IMR-90 (cell line): ENCODE measurements at regions not wholly inside any gene's neighbourhood (a gene's known extent, or its start where the extent isn't known, plus 50 kb on each side); places are given as distances from the start of the nearest gene placed in this dataset.

Source experiments
- ATAC-seq: fragments of 200-7000 bp; cut with Tn5 transposase; 2 replicates; pipeline ENCODE4 v1.9.1; 2020; ENCODE audit warnings: low read depth, mild to moderate bottlenecking, moderate library complexity
- BruUV-seq: library from RNA; stranded (reverse); fragments of 400-500 nt; replicated peaks from 2 replicates; lab custom pipeline; 2021; lab: Mats Ljungman, UMichigan
- CTCF ChIA-PET: fragments of 300-600 bp; formaldehyde crosslinking; extraction: SDS; loops from one replicate; lab custom pipeline; 2021; ENCODE audit warnings: antibody characterized with exemption; lab: Yijun Ruan, JAX
- POLR2A ChIA-PET: fragments of 300-600 bp; sonication (Branson Sonifier 250); formaldehyde crosslinking; loops from one replicate; lab custom pipeline; 2022; ENCODE audit warnings: antibody characterized with exemption; ENCODE audit not compliant: unreplicated experiment; lab: Charles Lee
- DNase-seq: peaks from one replicate; pipeline ENCODE4 v3.0.0; 2013
- H2AFZ ChIP-seq: replicated peaks from 2 replicates; pipeline ENCODE3; 2013; ENCODE audit warnings: low read length, mild to moderate bottlenecking; ENCODE audit not compliant: poor library complexity
- H2AK5ac ChIP-seq: 2 replicates; pipeline ENCODE4 v1.6.1; 2013; ENCODE audit warnings: low read depth, low read length, inconsistent platforms
- H2AK9ac ChIP-seq: replicated peaks from 2 replicates; pipeline ENCODE3; 2013; ENCODE audit warnings: mild to moderate bottlenecking, low read depth, low read length, moderate library complexity; ENCODE audit not compliant: poor library complexity
- H2BK120ac ChIP-seq: 2 replicates; pipeline ENCODE4 v1.6.1; 2013; ENCODE audit warnings: low read depth, low read length, inconsistent platforms
- H2BK15ac ChIP-seq: 3 replicates; pipeline ENCODE4 v1.6.1; 2013; ENCODE audit warnings: low read depth, low read length, inconsistent platforms
- H2BK20ac ChIP-seq: 2 replicates; pipeline ENCODE4 v1.6.1; 2013; ENCODE audit warnings: low read depth, mild to moderate bottlenecking, inconsistent platforms, low read length, moderate library complexity
- H2BK5ac ChIP-seq: 2 replicates; pipeline ENCODE4 v1.6.1; 2013; ENCODE audit warnings: mild to moderate bottlenecking, low read depth, low read length, inconsistent platforms; ENCODE audit not compliant: poor library complexity, severe bottlenecking
- H3K14ac ChIP-seq: replicated peaks from 2 replicates; pipeline ENCODE4 v1.6.1; 2013; ENCODE audit warnings: low read depth, low read length, inconsistent platforms
- H3K18ac ChIP-seq: 2 replicates; pipeline ENCODE4 v1.6.1; 2013; ENCODE audit warnings: low read depth, low read length, control low read depth
- H3K23ac ChIP-seq: 2 replicates; pipeline ENCODE4 v1.6.1; 2013; ENCODE audit warnings: low read depth, low read length, inconsistent platforms
- H3K27ac ChIP-seq: 2 replicates; pipeline ENCODE4 v1.5.1; 2013; ENCODE audit warnings: mild to moderate bottlenecking, control low read depth, low read length; ENCODE audit not compliant: insufficient read depth
- H3K27me3 ChIP-seq: 2 replicates; pipeline ENCODE4 v1.6.1; 2013; ENCODE audit warnings: low read length; ENCODE audit not compliant: control insufficient read depth, insufficient read depth
- H3K36me3 ChIP-seq: 2 replicates; pipeline ENCODE4 v1.6.1; 2013; ENCODE audit warnings: low read length, mixed read lengths; ENCODE audit not compliant: control insufficient read depth, insufficient read depth
- H3K4ac ChIP-seq: 2 replicates; pipeline ENCODE4 v1.6.1; 2013; ENCODE audit warnings: low read depth, low read length, inconsistent platforms
- H3K4me1 ChIP-seq: 2 replicates; pipeline ENCODE4 v1.6.1; 2013; ENCODE audit warnings: low read length, mixed read lengths; ENCODE audit not compliant: control insufficient read depth, insufficient read depth
- H3K4me2 ChIP-seq: 2 replicates; pipeline ENCODE4 v1.6.1; 2013; ENCODE audit warnings: low read depth, mild to moderate bottlenecking, control low read depth, low read length, moderate library complexity
- H3K4me3 ChIP-seq: 2 replicates; pipeline ENCODE4 v1.5.1; 2013; ENCODE audit warnings: low read depth, mild to moderate bottlenecking, control low read depth, low read length, moderate library complexity; ENCODE audit not compliant: insufficient read depth
- H3K56ac ChIP-seq: 2 replicates; pipeline ENCODE4 v1.6.1; 2013; ENCODE audit warnings: low read length, inconsistent platforms; ENCODE audit not compliant: insufficient read depth; ENCODE audit errors: extremely low read depth
- H3K79me1 ChIP-seq, 2 experiments: 2 replicates each; pipeline ENCODE4 v1.6.1; 2013; ENCODE audit warnings: low read length in 2 of 2, inconsistent platforms in 1 of 2, low read depth in 1 of 2
- H3K9ac ChIP-seq: 2 replicates; pipeline ENCODE4 v1.6.1; 2013; ENCODE audit warnings: low read depth, low read length, control low read depth
- H3K9me1 ChIP-seq: 2 replicates; pipeline ENCODE4 v1.6.1; 2013; ENCODE audit warnings: low read length, inconsistent platforms; ENCODE audit not compliant: insufficient read depth
- H3K9me3 ChIP-seq: 2 replicates; pipeline ENCODE4 v1.6.1; 2013; ENCODE audit warnings: low read length; ENCODE audit not compliant: control insufficient read depth, insufficient read depth
- H4K20me1 ChIP-seq: 2 replicates; pipeline ENCODE4 v1.6.1; 2013; ENCODE audit warnings: low read length, inconsistent platforms; ENCODE audit not compliant: insufficient read depth
- H4K5ac ChIP-seq: 2 replicates; pipeline ENCODE4 v1.6.1; 2013; ENCODE audit warnings: mild to moderate bottlenecking, low read depth, low read length, control low read depth
- H4K8ac ChIP-seq, 2 experiments: 2 replicates each; pipeline ENCODE4 v1.6.1; 2013; ENCODE audit warnings: low read depth in 2 of 2, low read length in 2 of 2, control low read depth in 1 of 2, inconsistent platforms in 1 of 2
- H4K91ac ChIP-seq: 2 replicates; pipeline ENCODE4 v1.6.1; 2013; ENCODE audit warnings: low read depth, low read length, inconsistent platforms; ENCODE audit not compliant: insufficient read depth
- FOS ChIP-seq: fragments of 150-350 bp; IDR thresholded peaks from 2 replicates; pipeline ENCODE4 v1.6.1; 2016; ENCODE audit warnings: low read depth, low read length
- MAFK ChIP-seq: IDR thresholded peaks from 2 replicates; pipeline ENCODE4 v1.6.1; 2012; ENCODE audit warnings: low read depth, low read length, improper control_type of control experiment
- MAZ ChIP-seq: IDR thresholded peaks from 2 replicates; pipeline ENCODE4 v1.6.1; 2012; ENCODE audit warnings: low read depth, mild to moderate bottlenecking, low read length, improper control_type of control experiment, moderate library complexity, borderline replicate concordance
- MXI1 ChIP-seq: IDR thresholded peaks from 2 replicates; pipeline ENCODE4 v1.6.1; 2012; ENCODE audit warnings: low read depth, mild to moderate bottlenecking, low read length, moderate library complexity, borderline replicate concordance
- RCOR1 ChIP-seq: IDR thresholded peaks from 2 replicates; pipeline ENCODE4 v1.6.1; 2012; ENCODE audit warnings: mild to moderate bottlenecking, low read length, improper control_type of control experiment; ENCODE audit not compliant: insufficient replicate concordance
- RFX5 ChIP-seq: IDR thresholded peaks from 2 replicates; pipeline ENCODE4 v1.8.0; 2012; ENCODE audit warnings: low read depth, mild to moderate bottlenecking, low read length, moderate library complexity
- SMC3 ChIP-seq: fragments of 150-350 bp; IDR thresholded peaks from 2 replicates; pipeline ENCODE4 v1.6.1; 2016; ENCODE audit warnings: low read depth, mild to moderate bottlenecking, antibody characterized with exemption, low read length, moderate library complexity
- WGBS, 2 experiments: methylation state at CpG; one replicate each; pipeline versions ENCODE4 v1.1.5 to v1.1.7; 2013; ENCODE audit warnings: missing lambda C conversion rate in 2 of 2; ENCODE audit not compliant: insufficient read length in 1 of 2; ENCODE audit errors: extremely low coverage in 2 of 2; 5-methylcytosine and 5-hydroxymethylcytosine counted together
- dilution Hi-C: fragments of 300-500 bp; cut with HindIII; formaldehyde crosslinking; loops from one replicate; pipeline ENCODE4 v1.14.3; 2018; ENCODE audit warnings: low sequenced_read_pairs; ENCODE audit not compliant: unreplicated experiment
- in situ Hi-C: fragments of 300-500 bp; cut with MboI; formaldehyde crosslinking; loops from 3 replicates; pipeline ENCODE4 v1.14.3; 2019; ENCODE audit warnings: low sequenced_read_pairs, inconsistent platforms, mixed read lengths
- intact Hi-C: fragments of 100-400 bp; cut with micrococcal nuclease; formaldehyde crosslinking; loops from 2 replicates; pipeline ENCODE4 v1.10.0; 2022
- TF ChIP-seq, protein P1 (sequence below): fragments of 150-350 bp; IDR thresholded peaks from 2 replicates; pipeline ENCODE4 v1.6.1; 2017; ENCODE audit warnings: mild to moderate bottlenecking, antibody characterized with exemption, low read length, low read depth

DNA sequence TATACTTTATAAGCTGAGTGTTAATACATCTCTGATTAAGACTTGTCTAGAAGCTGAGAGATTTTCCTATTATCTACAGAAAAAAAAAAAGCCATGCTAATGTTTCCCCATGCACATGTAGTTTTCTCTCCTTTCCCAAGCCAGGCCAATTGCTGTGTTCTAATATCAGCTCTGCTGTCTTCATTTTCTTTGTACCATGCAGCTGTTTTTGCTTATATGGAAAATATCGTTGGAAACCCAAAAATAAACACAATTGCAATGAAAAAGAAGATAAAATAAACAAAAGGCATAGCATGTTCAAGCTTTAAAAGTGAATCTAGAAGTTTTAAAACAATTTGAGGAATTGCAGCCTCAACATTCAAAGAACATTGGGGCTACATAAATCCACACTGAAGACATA is 817.4 kb upstream of the ACVR2A start:
- no CpG with 5 or more reads among the region's 1 CpG for WGBS, 2 experiments
- dilution Hi-C loops = no loop called here
- Histone ChIP-seq H4K5ac (no peak overlapping the region), H3K14ac (no peak overlapping the region), H2AFZ (no peak overlapping the region), H3K4me2 (no peak overlapping the region), H4K20me1 (no peaks in the 10 kb centered on the region), H2BK15ac (no peak overlapping the region), H3K4me1 (peaks cover 16% of the 10 kb centered on the region; the same call in 1 of the 2 replicates), H2BK20ac (no peak overlapping the region), H2AK5ac (no peak overlapping the region), H3K9me1 (no peaks in the 10 kb centered on the region), H3K18ac (no peak overlapping the region), H3K23ac (no peak overlapping the region), H3K79me1 (no peaks in the 10 kb centered on the region), H3K36me3 (no peaks in the 10 kb centered on the region), H3K56ac (no peak overlapping the region), H2BK5ac (no peak overlapping the region), H3K9me3 (peaks cover 12% of the 10 kb centered on the region), H3K9ac (no peak overlapping the region), H3K4ac (no peak overlapping the region), H2AK9ac (no peak overlapping the region), H3K4me3 (no peak overlapping the region), H3K27ac (no peak overlapping the region), H4K8ac (no peak overlapping the region), H4K91ac (no peak overlapping the region), H2BK120ac (no peak overlapping the region), H3K27me3 (no peaks in the 10 kb centered on the region; the same call in 1 of the 2 replicates)
- in situ Hi-C loops = no loop called here
- CTCF ChIA-PET = no interaction called here
- BruUV-seq = no TSS peak
- intact Hi-C loops = loop anchor here (2.0 to 5.0 kb wide), 2 partner anchors 45 to 85 kb away; no protein-coding TSS in a partner anchor
- DNase-seq (no peak), ATAC-seq (peak; percentile 44)
- POLR2A ChIA-PET = no interaction called here
- no peak for TF ChIP-seq RFX5
- TF ChIP-seq MAFK = no peak
- TF ChIP-seq, protein P1, sequence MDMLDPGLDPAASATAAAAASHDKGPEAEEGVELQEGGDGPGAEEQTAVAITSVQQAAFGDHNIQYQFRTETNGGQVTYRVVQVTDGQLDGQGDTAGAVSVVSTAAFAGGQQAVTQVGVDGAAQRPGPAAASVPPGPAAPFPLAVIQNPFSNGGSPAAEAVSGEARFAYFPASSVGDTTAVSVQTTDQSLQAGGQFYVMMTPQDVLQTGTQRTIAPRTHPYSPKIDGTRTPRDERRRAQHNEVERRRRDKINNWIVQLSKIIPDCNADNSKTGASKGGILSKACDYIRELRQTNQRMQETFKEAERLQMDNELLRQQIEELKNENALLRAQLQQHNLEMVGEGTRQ = no peak
- no peak for TF ChIP-seq SMC3
- no peak for TF ChIP-seq MXI1
- TF ChIP-seq RCOR1 = no peak
- TF ChIP-seq MAZ = no peak
- no peak for TF ChIP-seq FOS
